ENCODE measurements at regions not wholly inside any gene's neighbourhood (a gene's known extent, or its start where the extent isn't known, plus 50 kb on each side); places are given as distances from the start of the nearest gene placed in this dataset.
A peak's percentile ranks its signal among the peaks of the same experiment; 100 is the strongest.

DNA sequence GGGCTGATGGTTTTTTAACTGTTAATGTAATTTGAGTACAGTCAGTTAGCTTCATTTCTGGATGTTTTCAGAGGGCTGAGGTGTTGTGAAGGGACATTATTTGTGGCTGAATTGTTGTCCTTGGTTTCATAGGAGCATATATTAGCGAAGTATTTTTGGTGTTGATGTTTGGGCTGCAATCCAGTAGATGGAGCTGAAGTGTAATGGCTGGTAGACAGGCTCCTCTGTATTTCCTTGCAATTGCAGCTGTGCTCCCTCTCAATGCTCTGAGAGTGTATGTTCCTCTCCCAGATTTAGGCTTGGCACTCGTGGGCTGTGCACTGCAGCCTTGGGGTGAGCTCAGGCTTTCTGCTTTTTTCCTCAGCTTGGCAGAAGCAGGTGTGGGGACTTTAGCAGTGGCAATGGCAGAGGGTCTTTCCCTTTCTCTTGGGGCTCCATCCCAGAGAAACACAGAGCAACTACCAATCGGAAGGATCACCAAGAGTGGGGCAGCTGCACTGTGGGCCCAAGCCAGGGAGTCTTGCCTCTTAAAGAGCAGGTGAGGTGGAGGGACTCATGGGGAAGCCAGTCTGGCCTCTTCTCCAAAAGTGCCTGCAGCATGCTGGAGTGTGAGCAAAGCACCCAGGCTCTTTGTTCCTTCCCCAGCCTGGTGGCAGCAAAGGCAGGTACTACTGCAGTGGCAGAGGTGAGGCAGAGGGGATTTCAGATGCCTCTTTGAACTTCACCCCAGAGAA, 544.4 kb downstream of the SH2D4B start (continued):
- TF ChIP-seq, protein P1, sequence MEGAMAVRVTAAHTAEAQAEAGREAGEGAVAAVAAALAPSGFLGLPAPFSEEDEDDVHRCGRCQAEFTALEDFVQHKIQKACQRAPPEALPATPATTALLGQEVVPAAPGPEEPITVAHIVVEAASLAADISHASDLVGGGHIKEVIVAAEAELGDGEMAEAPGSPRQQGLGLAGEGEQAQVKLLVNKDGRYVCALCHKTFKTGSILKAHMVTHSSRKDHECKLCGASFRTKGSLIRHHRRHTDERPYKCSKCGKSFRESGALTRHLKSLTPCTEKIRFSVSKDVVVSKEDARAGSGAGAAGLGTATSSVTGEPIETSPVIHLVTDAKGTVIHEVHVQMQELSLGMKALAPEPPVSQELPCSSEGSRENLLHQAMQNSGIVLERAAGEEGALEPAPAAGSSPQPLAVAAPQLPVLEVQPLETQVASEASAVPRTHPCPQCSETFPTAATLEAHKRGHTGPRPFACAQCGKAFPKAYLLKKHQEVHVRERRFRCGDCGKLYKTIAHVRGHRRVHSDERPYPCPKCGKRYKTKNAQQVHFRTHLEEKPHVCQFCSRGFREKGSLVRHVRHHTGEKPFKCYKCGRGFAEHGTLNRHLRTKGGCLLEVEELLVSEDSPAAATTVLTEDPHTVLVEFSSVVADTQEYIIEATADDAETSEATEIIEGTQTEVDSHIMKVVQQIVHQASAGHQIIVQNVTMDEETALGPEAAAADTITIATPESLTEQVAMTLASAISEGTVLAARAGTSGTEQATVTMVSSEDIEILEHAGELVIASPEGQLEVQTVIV (IDR thresholded peaks at IDR 0.05; ENCODE audit: borderline replicate concordance, partially characterized antibody) = no peak
- TF ChIP-seq, protein P2, sequence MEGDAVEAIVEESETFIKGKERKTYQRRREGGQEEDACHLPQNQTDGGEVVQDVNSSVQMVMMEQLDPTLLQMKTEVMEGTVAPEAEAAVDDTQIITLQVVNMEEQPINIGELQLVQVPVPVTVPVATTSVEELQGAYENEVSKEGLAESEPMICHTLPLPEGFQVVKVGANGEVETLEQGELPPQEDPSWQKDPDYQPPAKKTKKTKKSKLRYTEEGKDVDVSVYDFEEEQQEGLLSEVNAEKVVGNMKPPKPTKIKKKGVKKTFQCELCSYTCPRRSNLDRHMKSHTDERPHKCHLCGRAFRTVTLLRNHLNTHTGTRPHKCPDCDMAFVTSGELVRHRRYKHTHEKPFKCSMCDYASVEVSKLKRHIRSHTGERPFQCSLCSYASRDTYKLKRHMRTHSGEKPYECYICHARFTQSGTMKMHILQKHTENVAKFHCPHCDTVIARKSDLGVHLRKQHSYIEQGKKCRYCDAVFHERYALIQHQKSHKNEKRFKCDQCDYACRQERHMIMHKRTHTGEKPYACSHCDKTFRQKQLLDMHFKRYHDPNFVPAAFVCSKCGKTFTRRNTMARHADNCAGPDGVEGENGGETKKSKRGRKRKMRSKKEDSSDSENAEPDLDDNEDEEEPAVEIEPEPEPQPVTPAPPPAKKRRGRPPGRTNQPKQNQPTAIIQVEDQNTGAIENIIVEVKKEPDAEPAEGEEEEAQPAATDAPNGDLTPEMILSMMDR (IDR thresholded peaks at IDR 0.05 in 2 of 3, conservative IDR thresholded peaks at IDR 0.05 in 1 of 3; ENCODE audit: control insufficient read depth in 2 of 3, extremely low read depth in 1 of 3, insufficient read depth in 1 of 3, low read depth in 3 of 3, low read length in 3 of 3) = peak; percentile 47 to 50 (median 49); a peak in 5 of 6 replicates
- TF ChIP-seq RFX5 (IDR thresholded peaks at IDR 0.05; ENCODE audit: low read depth, low read length) (no peak), BMI1 (IDR thresholded peaks at IDR 0.05; ENCODE audit: borderline replicate concordance) (no peak)
